ENCODE measurements at regions not wholly inside any gene's neighbourhood (a gene's known extent, or its start where the extent isn't known, plus 50 kb on each side); places are given as distances from the start of the nearest gene placed in this dataset.

GRCh38 chr1:67528141-67528540 lies 97.9 kb upstream of the SERBP1 start:
- Histone ChIP-seq H2AK5ac (ENCODE audit: insufficient read length, low read length) (no peak overlapping the region), H3K56ac (ENCODE audit: insufficient read length, low read depth, low read length) (no peak overlapping the region), H4K20me1 (ENCODE audit: control insufficient read depth, insufficient read depth, insufficient read length) (no peaks in the 10 kb centered on the region), H3K9me3 (ENCODE audit: control insufficient read depth, low read depth, low read length) (no peaks in the 10 kb centered on the region), H2AFZ (ENCODE audit: low read length) (no peak overlapping the region), H2BK120ac (ENCODE audit: low read depth, low read length, poor library complexity, severe bottlenecking) (no peak overlapping the region), H3K4ac (ENCODE audit: low read depth, low read length) (no peak overlapping the region), H4K91ac (ENCODE audit: insufficient read length, low read depth, low read length) (no peak overlapping the region), H4K8ac (replicated peaks; ENCODE audit: insufficient read length, low read depth, low read length) (no peak overlapping the region), H2BK20ac (ENCODE audit: low read depth, low read length, poor library complexity, severe bottlenecking) (no peak overlapping the region), H3K79me1 (ENCODE audit: insufficient read depth, low read depth, low read length, poor library complexity, severe bottlenecking) (no peaks in the 10 kb centered on the region), H3K9ac (ENCODE audit: extremely low read depth, insufficient read length, low read length) (no peak overlapping the region), H3K14ac (ENCODE audit: insufficient read depth, low read length) (no peak overlapping the region), H3K18ac (ENCODE audit: insufficient read length, low read depth, low read length) (no peak overlapping the region), H3K27ac (ENCODE audit: insufficient read length, low read depth, low read length) (no peak overlapping the region), H4K5ac (ENCODE audit: insufficient read length, low read depth, low read length) (no peak overlapping the region), H2BK12ac (ENCODE audit: insufficient read length, low read depth, low read length) (no peak overlapping the region), H3K23me2 (ENCODE audit: insufficient read length, low read depth, low read length, poor library complexity, severe bottlenecking) (no peaks in the 10 kb centered on the region), H3K79me2 (ENCODE audit: insufficient read depth, low read length) (no peaks in the 10 kb centered on the region), H3T11ph (ENCODE audit: low read length) (no peak overlapping the region), H2BK15ac (ENCODE audit: low read depth, low read length) (no peak overlapping the region), H3K4me2 (ENCODE audit: insufficient read depth, insufficient read length, low read length) (no peak overlapping the region), H3K23ac (ENCODE audit: insufficient read length, low read depth, low read length) (no peak overlapping the region), H2BK5ac (ENCODE audit: insufficient read length, low read length) (no peak overlapping the region), H3K4me1 (ENCODE audit: insufficient read depth, low read length) (no peaks in the 10 kb centered on the region), H3K27me3 (ENCODE audit: insufficient read depth, low read length) (peaks cover 5% of the 10 kb centered on the region; the same call in 1 of the 2 replicates)
- H3K9me3 Mint-ChIP-seq: no peaks in the 10 kb centered on the region
- H3K27ac Mint-ChIP-seq: no peak overlapping the region
- no peaks in the 10 kb centered on the region for H3K36me3 Mint-ChIP-seq (ENCODE audit: insufficient read depth in 1 of 3, low read depth in 3 of 3)
- H3K4me3 Mint-ChIP-seq: no peak overlapping the region
- no CpG with 5 or more reads among the region's 4 CpGs for WGBS (ENCODE audit: extremely low coverage, insufficient read length, low lambda C conversion rate)
- H3K4me1 Mint-ChIP-seq: no peaks in the 10 kb centered on the region; a peak in 1 of 4 replicates
- no peak for DNase-seq
- peaks cover 86% of the 10 kb centered on the region for H3K27me3 Mint-ChIP-seq (ENCODE audit: low read depth)
- no peak for TF ChIP-seq CTCF (conservative IDR thresholded peaks at IDR 0.05)

All from H9 (cell line).